Endometrial microvascular endothelial cells (primary cell): ENCODE measurements at regions not wholly inside any gene's neighbourhood (a gene's known extent, or its start where the extent isn't known, plus 50 kb on each side); places are given as distances from the start of the nearest gene placed in this dataset.

ENCODE experiments used
- in situ Hi-C: cut with HindIII; loops from 2 replicates; pipeline ENCODE4 v1.10.0; 2017; ENCODE audit warnings: low sequenced_read_pairs, low pct_unique_long_range_greater_than_20kb; ENCODE audit errors: inconsistent ontology term

GRCh38 chr21:15260604-15261003, 195.8 kb upstream of the NRIP1 start:
- in situ Hi-C loops: no loop called here

GRCh38 chr21:15264084-15264665, 199.4 kb upstream of the NRIP1 start:
- in situ Hi-C loops: no loop called here

- in situ Hi-C loops: no loop called here
These were observed 207.4 kb upstream of the NRIP1 start for GRCh38 chr21:15272171-15272570.

DNA sequence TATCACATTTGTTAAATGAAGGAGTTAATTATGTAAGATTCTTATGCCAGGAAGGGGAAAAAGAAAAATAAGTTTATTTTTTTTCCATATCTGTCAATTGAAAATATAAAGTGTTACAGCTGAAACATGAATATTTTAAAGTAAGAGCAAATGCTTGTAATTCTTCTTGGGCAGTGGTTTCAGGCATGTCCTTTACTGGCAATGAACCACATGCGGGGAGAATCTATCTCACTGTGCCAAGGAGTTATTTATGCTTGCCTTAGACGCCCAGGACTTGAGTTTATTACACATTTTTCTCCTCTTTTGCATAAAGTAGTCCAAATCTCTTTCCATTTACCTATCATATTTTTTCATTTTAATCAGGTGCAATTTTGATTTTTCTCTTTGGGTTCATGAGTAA, 207.8 kb upstream of the NRIP1 start:
- in situ Hi-C loops: no loop called here

GRCh38 chr21:15273244-15273643, 208.4 kb upstream of the NRIP1 start:
- in situ Hi-C loops: no loop called here

- in situ Hi-C loops: no loop called here
These were observed 210.1 kb upstream of the NRIP1 start for GRCh38 chr21:15274701-15275485.

DNA sequence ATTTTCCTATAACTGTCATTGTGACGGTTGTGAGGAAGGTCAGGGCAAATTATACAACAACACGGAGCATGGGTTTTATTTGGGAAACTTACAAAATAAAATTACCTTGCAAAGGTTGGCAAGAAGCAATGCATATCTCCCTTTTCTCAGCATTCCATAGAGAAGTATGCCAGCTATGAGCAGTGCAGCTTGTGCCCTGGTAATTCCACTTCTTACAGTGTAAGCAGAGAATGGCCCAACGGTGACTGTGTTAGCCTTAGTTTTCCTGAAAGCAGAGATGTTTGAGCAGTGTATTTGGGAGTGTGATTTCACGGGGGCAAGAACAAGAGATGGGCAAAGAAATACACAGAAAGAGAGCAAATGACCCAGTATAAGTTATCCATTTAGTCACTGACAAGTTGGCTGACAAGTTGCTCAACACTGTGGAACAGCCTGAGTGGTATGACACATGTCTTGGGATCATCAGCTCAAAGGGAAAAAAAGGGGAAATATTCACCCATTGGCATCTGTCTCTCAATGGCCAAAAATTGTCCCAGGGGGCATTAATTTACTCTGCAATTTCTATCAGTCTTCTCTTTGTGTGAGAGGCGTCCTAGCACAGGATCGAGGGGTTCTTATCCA, 210.9 kb upstream of the NRIP1 start:
- in situ Hi-C loops: no loop called here

- in situ Hi-C loops: no loop called here
These were observed 211.4 kb upstream of the NRIP1 start for GRCh38 chr21:15276243-15276642.

DNA sequence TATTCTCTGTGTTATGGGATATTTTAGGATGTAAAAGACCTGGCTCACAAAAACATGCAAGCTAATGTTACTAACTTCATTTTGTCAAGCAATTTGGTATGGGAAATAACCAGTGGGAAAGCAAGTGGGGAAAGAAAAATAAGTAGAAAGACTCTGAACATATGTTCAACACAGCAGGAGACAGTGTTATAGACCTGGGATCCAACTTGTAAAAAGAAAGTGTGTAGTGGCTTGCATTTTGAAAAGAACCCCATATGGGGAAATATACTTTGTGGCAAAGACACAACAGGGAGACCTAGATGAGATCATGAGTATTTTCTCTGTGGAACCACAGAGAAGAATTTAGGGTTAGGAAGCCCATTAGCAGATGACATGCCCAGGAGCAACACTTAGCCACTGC, 212.7 kb upstream of the NRIP1 start:
- in situ Hi-C loops: no loop called here

DNA sequence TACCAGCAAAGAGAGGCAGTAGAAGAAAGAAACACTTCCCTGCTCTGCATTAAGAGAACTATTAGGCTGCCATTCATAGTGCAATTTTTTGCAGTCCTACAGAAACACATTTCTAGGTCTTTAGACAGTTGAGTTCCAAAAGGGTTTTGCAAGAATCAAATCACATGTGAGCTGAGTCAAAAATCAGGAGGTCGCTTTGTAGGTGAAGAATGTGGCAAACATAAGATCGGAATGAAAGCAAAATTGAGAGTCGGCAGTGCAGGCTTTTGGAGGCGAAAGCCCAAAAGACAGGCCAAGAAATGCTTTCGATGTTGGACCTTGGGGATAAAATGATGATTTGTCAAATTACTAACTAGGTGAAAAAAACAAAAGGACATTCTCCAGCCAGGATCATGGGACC, 213.5 kb upstream of the NRIP1 start:
- in situ Hi-C loops: no loop called here

- in situ Hi-C loops: no loop called here
These were observed 214.1 kb upstream of the NRIP1 start for GRCh38 chr21:15278851-15279250.

GRCh38 chr21:15279482-15279881, 214.7 kb upstream of the NRIP1 start:
- in situ Hi-C loops: no loop called here

DNA sequence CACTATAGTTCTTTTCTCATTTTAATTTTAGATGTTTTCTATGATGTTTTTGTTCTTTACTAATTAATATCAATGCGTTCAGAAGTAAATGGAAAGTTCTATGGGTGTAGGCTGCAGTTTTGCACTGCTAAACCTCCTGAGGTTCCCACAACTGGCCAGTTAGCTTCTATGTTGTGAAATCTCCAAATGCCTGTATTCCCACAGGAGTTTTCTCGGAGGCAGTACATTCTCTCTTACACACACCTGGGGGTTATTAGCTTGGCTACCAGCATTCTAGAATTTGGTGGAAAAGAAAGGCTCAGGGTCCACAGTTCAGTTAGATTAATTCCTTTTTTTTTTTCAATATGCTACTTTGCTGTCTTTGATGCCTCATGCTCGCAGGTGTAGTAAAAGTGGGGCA, 216.9 kb upstream of the NRIP1 start:
- in situ Hi-C loops: no loop called here

GRCh38 chr21:15282665-15283064, 217.9 kb upstream of the NRIP1 start:
- in situ Hi-C loops: no loop called here

DNA sequence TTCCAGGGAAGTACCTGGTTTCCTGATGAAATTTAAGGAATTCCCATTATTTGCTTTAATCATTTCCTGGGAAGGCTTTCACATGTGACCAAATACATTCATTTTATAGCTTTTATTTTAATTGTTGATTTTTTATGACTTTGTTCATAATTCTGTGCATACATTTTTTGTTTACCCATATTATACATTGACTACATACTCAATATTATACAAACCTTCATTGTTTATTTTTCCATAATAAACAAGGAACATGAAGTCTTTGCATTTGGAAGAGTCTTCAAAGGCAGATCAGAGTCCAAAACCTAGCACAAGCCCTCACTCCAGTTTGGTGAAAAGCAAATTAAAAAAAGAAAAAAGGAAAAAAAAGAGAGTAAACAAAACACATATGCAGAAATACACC, 218.3 kb upstream of the NRIP1 start:
- in situ Hi-C loops: no loop called here

DNA sequence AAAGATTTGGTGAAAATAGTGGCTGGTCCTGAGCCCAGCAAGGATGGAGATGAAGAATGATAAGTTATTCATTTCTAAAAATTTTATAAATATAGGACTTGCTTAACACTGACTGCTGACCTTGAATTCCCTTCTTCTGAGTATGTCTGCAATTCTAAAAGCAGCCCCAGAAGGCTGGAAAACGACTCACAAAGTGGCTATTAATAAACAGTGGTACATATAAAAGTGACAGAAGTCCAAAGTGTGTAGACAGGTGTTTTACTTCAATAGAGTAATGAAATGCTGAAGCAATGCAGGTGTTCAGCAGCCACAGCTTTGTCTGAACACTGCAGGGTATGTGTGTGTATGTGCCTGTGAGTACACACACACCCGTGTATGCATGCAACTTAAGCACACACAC, 219.0 kb upstream of the NRIP1 start:
- in situ Hi-C loops: no loop called here

DNA sequence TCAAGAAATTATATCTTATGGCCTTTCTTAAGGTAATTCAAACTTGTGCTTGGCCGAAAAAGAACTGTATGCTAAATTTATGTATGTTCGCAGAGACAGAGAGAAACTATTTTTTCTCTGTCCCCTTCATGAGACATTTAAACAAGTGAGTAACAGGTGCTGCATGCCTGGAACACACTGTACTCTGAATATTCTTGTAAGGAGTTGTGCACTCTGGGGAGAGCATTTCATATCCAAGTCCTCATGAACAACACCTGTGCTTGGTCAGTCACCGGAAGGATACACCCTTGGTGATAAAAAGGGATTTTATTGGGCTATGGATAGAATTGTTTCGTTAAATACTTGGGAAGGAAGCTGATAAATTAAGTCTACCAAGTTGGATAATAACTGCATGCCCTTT, 220.8 kb upstream of the NRIP1 start:
- in situ Hi-C loops: no loop called here

DNA sequence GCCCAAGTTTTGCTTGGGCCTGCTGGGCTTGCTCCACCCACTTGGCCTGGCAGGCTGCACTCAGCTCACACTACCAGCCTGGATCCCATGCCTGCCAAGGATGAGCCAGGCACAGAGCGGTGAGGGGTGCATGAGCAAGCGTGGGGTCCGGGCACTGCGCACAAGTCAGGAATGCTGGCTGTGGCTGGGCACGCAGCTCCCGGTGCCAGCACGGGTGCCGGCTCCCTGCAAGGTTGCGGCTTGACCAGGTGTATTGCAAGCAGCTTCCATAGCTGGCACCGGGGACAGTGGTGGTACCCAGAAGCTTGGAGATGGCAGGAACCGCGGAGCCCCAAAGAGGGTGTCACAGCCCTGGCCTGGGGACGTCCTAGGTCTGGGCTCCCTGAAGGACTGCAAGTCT, 224.4 kb upstream of the NRIP1 start:
- in situ Hi-C loops: no loop called here

- in situ Hi-C loops: no loop called here
These were observed 225.4 kb upstream of the NRIP1 start for GRCh38 chr21:15289896-15290841.
